ENCODE measurements at regions not wholly inside any gene's neighbourhood (a gene's known extent, or its start where the extent isn't known, plus 50 kb on each side); places are given as distances from the start of the nearest gene placed in this dataset.

DNA sequence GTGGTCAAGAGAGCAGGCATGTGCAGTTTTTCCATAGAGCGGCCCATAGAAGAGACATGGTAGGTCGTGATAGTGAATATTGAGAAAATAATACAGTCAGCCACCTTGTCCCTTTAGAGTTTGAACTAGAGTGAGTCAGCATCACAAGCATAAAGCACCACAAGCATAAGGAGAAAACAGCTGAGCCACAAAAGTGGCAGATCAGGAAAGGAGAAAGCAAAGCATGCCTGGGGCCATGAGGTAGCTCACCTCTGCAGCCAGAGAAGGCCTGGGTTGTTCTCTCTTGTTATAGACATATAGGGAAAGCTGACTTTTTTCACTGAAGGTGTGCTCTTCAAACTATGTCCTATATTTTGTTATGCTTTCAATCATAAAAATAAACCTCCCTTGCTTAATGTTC is 879.0 kb downstream of the DSC3 start:
- H3K36me3 ChIP-seq (ENCODE audit: control insufficient read depth, insufficient read depth, low read length) = no peaks in the 10 kb centered on the region
- TF ChIP-seq CTCF (conservative IDR thresholded peaks at IDR 0.05 in 1 of 2, IDR thresholded peaks at IDR 0.05 in 1 of 2; ENCODE audit: low read depth in 1 of 2, low read length in 2 of 2) = no peak
- no peak for TF ChIP-seq EZH2 (IDR thresholded peaks at IDR 0.05; ENCODE audit: low read length, missing control alignments)
- no peak overlapping the region for H2AFZ ChIP-seq (ENCODE audit: low read length)
- H3K79me2 ChIP-seq (ENCODE audit: control insufficient read depth, insufficient read depth, low read length) = no peaks in the 10 kb centered on the region
- DNase-seq (ENCODE audit: low read depth in 2 of 2) = no peak
- no peak overlapping the region for H3K4me2 ChIP-seq (ENCODE audit: extremely low read depth, insufficient read depth, low read length)
- no peaks in the 10 kb centered on the region for H3K27me3 ChIP-seq (ENCODE audit: control insufficient read depth, insufficient read depth, low read length)
- no peak overlapping the region for H3K27ac ChIP-seq (ENCODE audit: insufficient read depth, low read length)
- H3K4me3 ChIP-seq (replicated peaks in 1 of 4; ENCODE audit: control extremely low read depth in 1 of 4, insufficient read depth in 1 of 4, low read depth in 3 of 4, low read length in 4 of 4) = no peak overlapping the region
- H3K9me3 ChIP-seq (ENCODE audit: control insufficient read depth, insufficient read depth, low read depth, low read length) = no peaks in the 10 kb centered on the region
- no peak overlapping the region for H3K9ac ChIP-seq (ENCODE audit: insufficient read depth, low read length)
- no peaks in the 10 kb centered on the region for H4K20me1 ChIP-seq (ENCODE audit: control insufficient read depth, extremely low read depth, insufficient read depth, low read length)
- no peaks in the 10 kb centered on the region for H3K4me1 ChIP-seq (ENCODE audit: control insufficient read depth, extremely low read depth, insufficient read depth, low read length)

DNA sequence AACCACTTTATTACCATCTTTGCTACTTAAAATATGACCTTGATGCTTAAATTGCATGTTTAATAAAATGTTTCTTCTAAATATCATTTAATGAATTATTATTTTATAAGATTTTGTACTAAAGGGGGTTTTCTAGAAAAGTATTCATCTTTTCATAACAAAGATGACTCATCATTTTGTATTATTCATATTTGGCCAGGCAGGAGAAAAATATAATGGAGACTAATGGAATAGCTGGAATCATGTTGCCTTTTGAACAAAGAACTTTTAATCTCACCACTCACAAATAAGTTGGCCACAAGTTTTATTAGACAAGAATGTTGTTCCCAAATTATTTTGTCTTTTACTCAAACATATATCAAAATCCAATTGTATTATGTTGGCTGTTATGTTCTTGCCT is 882.4 kb downstream of the DSC3 start:
- Histone ChIP-seq H3K79me2 (ENCODE audit: control insufficient read depth, insufficient read depth, low read length) (no peaks in the 10 kb centered on the region), H3K27ac (ENCODE audit: insufficient read depth, low read length) (no peak overlapping the region), H3K36me3 (ENCODE audit: control insufficient read depth, insufficient read depth, low read length) (no peaks in the 10 kb centered on the region), H2AFZ (ENCODE audit: low read length) (no peak overlapping the region), H3K4me1 (ENCODE audit: control insufficient read depth, extremely low read depth, insufficient read depth, low read length) (no peaks in the 10 kb centered on the region), H3K4me3 (replicated peaks in 1 of 4; ENCODE audit: control extremely low read depth in 1 of 4, insufficient read depth in 1 of 4, low read depth in 3 of 4, low read length in 4 of 4) (no peak overlapping the region), H3K27me3 (ENCODE audit: control insufficient read depth, insufficient read depth, low read length) (no peaks in the 10 kb centered on the region), H3K4me2 (ENCODE audit: extremely low read depth, insufficient read depth, low read length) (no peak overlapping the region), H3K9me3 (ENCODE audit: control insufficient read depth, insufficient read depth, low read depth, low read length) (no peaks in the 10 kb centered on the region), H4K20me1 (ENCODE audit: control insufficient read depth, extremely low read depth, insufficient read depth, low read length) (no peaks in the 10 kb centered on the region), H3K9ac (ENCODE audit: insufficient read depth, low read length) (no peak overlapping the region)
- DNase-seq (ENCODE audit: low read depth in 2 of 2) = no peak
- no peak for TF ChIP-seq CTCF (conservative IDR thresholded peaks at IDR 0.05 in 1 of 2, IDR thresholded peaks at IDR 0.05 in 1 of 2; ENCODE audit: low read depth in 1 of 2, low read length in 2 of 2)
- no peak for TF ChIP-seq EZH2 (IDR thresholded peaks at IDR 0.05; ENCODE audit: low read length, missing control alignments)

DNA sequence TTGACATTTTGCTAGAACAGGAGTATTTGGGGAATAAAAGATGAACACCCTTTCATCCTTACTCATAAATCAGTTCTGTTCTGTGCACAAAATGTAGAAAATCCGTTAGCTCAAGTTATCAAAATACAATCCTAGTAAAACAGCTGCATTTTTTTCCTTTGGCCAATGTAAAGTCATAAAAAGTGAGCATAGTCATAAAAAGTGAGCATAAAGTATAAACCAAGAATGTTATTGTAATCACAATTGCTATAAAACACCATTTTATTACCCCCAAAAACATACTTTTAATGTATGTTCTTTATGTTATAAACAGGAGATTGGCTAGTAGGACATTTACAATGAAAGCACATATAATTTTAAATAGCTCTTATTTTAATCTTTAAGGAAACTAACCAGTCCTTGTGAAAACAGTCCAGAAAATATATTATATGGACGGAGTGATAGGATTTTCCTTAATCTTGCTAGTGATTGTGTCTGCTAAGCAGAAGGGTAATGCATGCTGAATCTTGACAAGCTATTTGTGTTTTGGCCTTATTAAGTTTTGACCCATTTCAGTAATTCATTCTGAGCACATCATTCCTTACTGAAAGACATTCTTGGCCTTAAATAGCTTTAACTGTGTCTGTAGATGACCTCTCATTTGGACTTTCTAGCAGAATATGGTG is 891.8 kb downstream of the DSC3 start:
- no peaks in the 10 kb centered on the region for H3K4me1 ChIP-seq (ENCODE audit: control insufficient read depth, extremely low read depth, insufficient read depth, low read length)
- no peak for DNase-seq (ENCODE audit: low read depth in 2 of 2)
- H3K27me3 ChIP-seq (ENCODE audit: control insufficient read depth, insufficient read depth, low read length) = no peaks in the 10 kb centered on the region
- no peak overlapping the region for H2AFZ ChIP-seq (ENCODE audit: low read length)
- H3K9ac ChIP-seq (ENCODE audit: insufficient read depth, low read length) = no peak overlapping the region
- H3K4me3 ChIP-seq (replicated peaks in 1 of 4; ENCODE audit: control extremely low read depth in 1 of 4, insufficient read depth in 1 of 4, low read depth in 3 of 4, low read length in 4 of 4) = no peak overlapping the region
- no peaks in the 10 kb centered on the region for H3K9me3 ChIP-seq (ENCODE audit: control insufficient read depth, insufficient read depth, low read depth, low read length)
- H3K79me2 ChIP-seq (ENCODE audit: control insufficient read depth, insufficient read depth, low read length) = no peaks in the 10 kb centered on the region
- H3K27ac ChIP-seq (ENCODE audit: insufficient read depth, low read length) = no peak overlapping the region
- no peaks in the 10 kb centered on the region for H4K20me1 ChIP-seq (ENCODE audit: control insufficient read depth, extremely low read depth, insufficient read depth, low read length)
- no peaks in the 10 kb centered on the region for H3K36me3 ChIP-seq (ENCODE audit: control insufficient read depth, insufficient read depth, low read length)
- TF ChIP-seq EZH2 (IDR thresholded peaks at IDR 0.05; ENCODE audit: low read length, missing control alignments) = no peak
- no peak for TF ChIP-seq CTCF (conservative IDR thresholded peaks at IDR 0.05 in 1 of 2, IDR thresholded peaks at IDR 0.05 in 1 of 2; ENCODE audit: low read depth in 1 of 2, low read length in 2 of 2)
- no peak overlapping the region for H3K4me2 ChIP-seq (ENCODE audit: extremely low read depth, insufficient read depth, low read length)

Measured in fibroblast of lung (primary cell).